ENCODE measurements at regions not wholly inside any gene's neighbourhood (a gene's known extent, or its start where the extent isn't known, plus 50 kb on each side); places are given as distances from the start of the nearest gene placed in this dataset.

- CTCF ChIA-PET, result no interaction called here
- no peak overlapping the region for H3K27ac Mint-ChIP-seq
- H3K4me1 Mint-ChIP-seq (ENCODE audit: low read depth), result peaks cover 64% of the 10 kb centered on the region
- ATAC-seq (no peak), DNase-seq (no peak)
- H3K36me3 Mint-ChIP-seq (ENCODE audit: low read depth), result peaks cover 18% of the 10 kb centered on the region
- POLR2A ChIA-PET, result no interaction called here
- no peaks in the 10 kb centered on the region for H3K27me3 Mint-ChIP-seq
- H3K9me3 Mint-ChIP-seq, result peaks cover 6% of the 10 kb centered on the region
- H3K4me3 Mint-ChIP-seq, result no peak overlapping the region
- TF ChIP-seq CTCF (IDR thresholded peaks at IDR 0.05), result no peak
- intact Hi-C loops (cut with micrococcal nuclease), result loop anchor here (5.0 kb wide), 2 partner anchors 128 to 143 kb away; no protein-coding TSS in a partner anchor
Measured at GRCh38 chr6:144724818-144725217, 439.7 kb downstream of the UTRN start.

DNA sequence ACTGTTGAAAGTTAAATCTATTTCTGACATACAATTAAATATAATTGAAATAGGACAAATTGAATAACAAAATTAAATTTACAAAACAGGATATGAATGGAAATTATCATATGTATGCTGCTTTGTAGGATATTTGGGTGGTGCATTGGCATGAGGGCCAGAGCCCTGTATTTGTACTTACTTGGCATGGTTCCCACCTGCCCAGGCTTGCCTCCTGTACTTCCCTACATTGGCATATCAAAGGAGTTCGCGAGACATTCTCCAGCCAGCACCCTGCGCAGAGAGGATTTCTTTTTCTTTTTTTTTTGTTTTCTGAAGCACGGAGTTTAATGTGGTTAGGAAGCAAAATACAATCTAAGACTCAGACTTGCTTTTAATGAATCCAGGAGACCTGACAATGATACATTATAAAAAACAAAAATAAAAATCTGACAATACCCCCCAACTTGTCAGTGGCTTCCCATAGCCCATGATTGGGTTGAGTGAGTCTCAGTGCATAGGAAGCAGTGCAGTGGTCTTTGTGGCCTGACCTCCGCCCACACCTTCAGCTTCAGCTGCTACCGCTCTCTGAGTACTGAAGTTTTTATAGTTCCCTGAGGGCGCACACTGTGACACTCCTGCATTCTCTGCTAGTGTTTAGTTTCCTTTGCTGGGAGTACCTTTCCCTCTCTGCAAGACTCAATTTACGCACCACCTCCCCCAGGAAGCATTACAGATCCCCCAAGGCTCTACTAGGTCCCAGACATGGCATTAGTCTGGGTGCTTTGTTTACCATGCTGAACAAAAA is 440.8 kb downstream of the UTRN start:
- CTCF ChIA-PET, result no interaction called here

GRCh38 chr6:144728804-144729203 is 443.7 kb downstream of the UTRN start:
- intact Hi-C loops (cut with micrococcal nuclease), result loop anchor here (5.0 kb wide), 2 partner anchors 132 to 147 kb away; no protein-coding TSS in a partner anchor
- no peaks in the 10 kb centered on the region for H3K27me3 Mint-ChIP-seq
- no peak overlapping the region for H3K27ac Mint-ChIP-seq
- H3K4me3 Mint-ChIP-seq, result no peak overlapping the region
- peaks cover 27% of the 10 kb centered on the region for H3K36me3 Mint-ChIP-seq (ENCODE audit: low read depth)
- H3K4me1 Mint-ChIP-seq (ENCODE audit: low read depth), result peaks cover 46% of the 10 kb centered on the region
- no peak for TF ChIP-seq CTCF (IDR thresholded peaks at IDR 0.05)
- peak; percentile 23 for ATAC-seq
- no peak for DNase-seq
- POLR2A ChIA-PET, result no interaction called here
- H3K9me3 Mint-ChIP-seq, result peaks cover 4% of the 10 kb centered on the region
- CTCF ChIA-PET, result interaction anchor here (1.1 kb wide), 1 partner anchor 145 kb away, joined by 4 read pairs; no protein-coding TSS in a partner anchor

More for the DNA sequence above, 440.8 kb downstream of the UTRN start:
- POLR2A ChIA-PET, result interaction anchor here (0.7 to 1.2 kb wide), 2 partner anchors 9 to 65 kb away, joined by 3 read pairs; no protein-coding TSS in a partner anchor
- H3K36me3 Mint-ChIP-seq (ENCODE audit: low read depth), result peaks cover 19% of the 10 kb centered on the region
- peak; percentile 88 for DNase-seq
- TF ChIP-seq CTCF (IDR thresholded peaks at IDR 0.05), result no peak
- H3K4me3 Mint-ChIP-seq, result peak overlapping the region; percentile 9
- H3K27ac Mint-ChIP-seq, result peak overlapping the region; percentile 61
- peaks cover 6% of the 10 kb centered on the region for H3K9me3 Mint-ChIP-seq
- intact Hi-C loops (cut with micrococcal nuclease), result loop anchor here (5.0 kb wide), 2 partner anchors 129 to 144 kb away; no protein-coding TSS in a partner anchor
- peak; percentile 83 for ATAC-seq
- peaks cover 65% of the 10 kb centered on the region for H3K4me1 Mint-ChIP-seq (ENCODE audit: low read depth)
- H3K27me3 Mint-ChIP-seq, result no peaks in the 10 kb centered on the region

DNA sequence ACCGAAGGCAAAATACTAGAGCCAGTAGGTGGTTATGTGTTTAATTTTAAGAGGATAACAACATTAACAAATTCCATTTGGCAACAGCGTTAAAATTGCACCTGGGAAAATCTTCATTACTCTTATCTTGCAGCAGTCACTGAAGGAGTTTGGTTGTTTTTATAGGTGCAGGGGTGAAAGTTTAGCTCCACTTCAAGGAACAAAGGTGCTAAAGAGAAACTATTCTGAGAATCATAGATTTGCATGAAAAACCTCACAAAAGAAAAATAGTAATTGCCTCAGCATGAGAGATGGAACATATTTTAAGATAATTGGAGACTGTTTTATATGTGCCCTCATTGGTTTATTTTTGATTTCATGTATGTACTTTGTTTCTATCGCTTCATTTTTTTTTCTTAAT is 444.4 kb downstream of the UTRN start:
- H3K27me3 Mint-ChIP-seq, result no peaks in the 10 kb centered on the region
- no peak for TF ChIP-seq CTCF (IDR thresholded peaks at IDR 0.05)
- ATAC-seq (peak; percentile 27), DNase-seq (no peak)
- H3K9me3 Mint-ChIP-seq, result peaks cover 3% of the 10 kb centered on the region
- intact Hi-C loops (cut with micrococcal nuclease), result loop anchor here (5.0 kb wide), 2 partner anchors 132 to 147 kb away; no protein-coding TSS in a partner anchor
- H3K36me3 Mint-ChIP-seq (ENCODE audit: low read depth), result peaks cover 26% of the 10 kb centered on the region
- peaks cover 45% of the 10 kb centered on the region for H3K4me1 Mint-ChIP-seq (ENCODE audit: low read depth)
- CTCF ChIA-PET, result no interaction called here
- peak overlapping the region; percentile 75 for H3K27ac Mint-ChIP-seq
- POLR2A ChIA-PET, result no interaction called here
- no peak overlapping the region for H3K4me3 Mint-ChIP-seq

GRCh38 chr6:144730088-144730645 is 445.0 kb downstream of the UTRN start:
- ChIA-PET POLR2A (no interaction called here), CTCF (no interaction called here)
- ATAC-seq (no peak), DNase-seq (no peak)
- Mint-ChIP-seq H3K27ac (peak overlapping the region; percentile 75), H3K9me3 (peaks cover under 1% of the 10 kb centered on the region), H3K36me3 (ENCODE audit: low read depth) (peaks cover 20% of the 10 kb centered on the region), H3K4me3 (peak overlapping the region; percentile 8), H3K27me3 (no peaks in the 10 kb centered on the region), H3K4me1 (ENCODE audit: low read depth) (peaks cover 40% of the 10 kb centered on the region)
- TF ChIP-seq CTCF (IDR thresholded peaks at IDR 0.05), result no peak
- intact Hi-C loops (cut with micrococcal nuclease), result no loop called here
